Lung (tissue), 11 donors: ENCODE measurements at regions not wholly inside any gene's neighbourhood (a gene's known extent, or its start where the extent isn't known, plus 50 kb on each side); places are given as distances from the start of the nearest gene placed in this dataset.

Experiments used
- ATAC-seq: fragments of 200-7000 bp; cut with Tn5 transposase; one replicate; pipeline ENCODE4 v1.9.1; 2020; ENCODE audit warnings: moderate number of reproducible peaks; ENCODE audit not compliant: insufficient read depth, low FRiP score
- DNase-seq, 3 donors: peaks; one replicate each; pipeline ENCODE4 v3.0.0-alpha.2; 2013 to 2017
- H3K27ac ChIP-seq, 2 donors: one replicate each; pipeline ENCODE4 v1.5.1; 2013; ENCODE audit warnings: mild to moderate bottlenecking in 2 of 2, moderate library complexity in 2 of 2, control low read depth in 1 of 2, inconsistent platforms in 1 of 2, low read depth in 1 of 2, low read length in 1 of 2
- H3K27me3 ChIP-seq, 3 donors: one replicate each; pipeline ENCODE4 v1.5.1; 2013; ENCODE audit warnings: low read length in 2 of 3; ENCODE audit not compliant: control insufficient read depth in 3 of 3, insufficient read depth in 3 of 3
- H3K36me3 ChIP-seq, 4 donors: one replicate each; pipeline ENCODE4 v1.5.1; 2013; ENCODE audit warnings: low read length in 4 of 4, mild to moderate bottlenecking in 1 of 4, moderate library complexity in 1 of 4; ENCODE audit not compliant: control insufficient read depth in 4 of 4, insufficient read depth in 4 of 4
- H3K4me1 ChIP-seq, 5 donors: one replicate each; pipeline ENCODE4 v1.5.1; 2013; ENCODE audit warnings: low read length in 5 of 5, mild to moderate bottlenecking in 2 of 5, moderate library complexity in 1 of 5; ENCODE audit not compliant: control insufficient read depth in 5 of 5, insufficient read depth in 5 of 5
- H3K4me3 ChIP-seq: one replicate; pipeline ENCODE4 v1.5.1; 2013; ENCODE audit warnings: mild to moderate bottlenecking, control low read depth, moderate library complexity
- H3K9ac ChIP-seq, 2 donors: one replicate each; pipeline ENCODE4 v1.5.1; 2013; ENCODE audit warnings: low read length in 2 of 2, control low read depth in 1 of 2; ENCODE audit not compliant: insufficient read depth in 1 of 2
- H3K9me3 ChIP-seq, 4 donors: one replicate each; pipeline ENCODE4 v1.5.1; 2013; ENCODE audit warnings: low read length in 3 of 4, mild to moderate bottlenecking in 1 of 4, moderate library complexity in 1 of 4; ENCODE audit not compliant: control insufficient read depth in 4 of 4, insufficient read depth in 3 of 4
- WGBS, 2 donors: extraction: QIAGEN DNeasy Blood & Tissue Kit; methylation state at CpG; one replicate each; pipeline ENCODE4 v1.1.7; 2013; 5-methylcytosine and 5-hydroxymethylcytosine counted together
- TF ChIP-seq, protein P1 (sequence below): IDR thresholded peaks from 2 replicates; pipeline ENCODE4 v1.5.1; 2012; ENCODE audit warnings: mild to moderate bottlenecking; ENCODE audit errors: control extremely low read depth, extremely low read depth
- donor health status: control.
- donor health status: control.
- donor health status: Bipolar disorder and iron deficiency.
- donor health status: healthy.
- donor health status: DM: yes; HTN: yes; CAD: no.

- DNase-seq (no peak), ATAC-seq (no peak)
- no peaks in the 10 kb centered on the region for H3K4me1 ChIP-seq
- TF ChIP-seq, protein P1, sequence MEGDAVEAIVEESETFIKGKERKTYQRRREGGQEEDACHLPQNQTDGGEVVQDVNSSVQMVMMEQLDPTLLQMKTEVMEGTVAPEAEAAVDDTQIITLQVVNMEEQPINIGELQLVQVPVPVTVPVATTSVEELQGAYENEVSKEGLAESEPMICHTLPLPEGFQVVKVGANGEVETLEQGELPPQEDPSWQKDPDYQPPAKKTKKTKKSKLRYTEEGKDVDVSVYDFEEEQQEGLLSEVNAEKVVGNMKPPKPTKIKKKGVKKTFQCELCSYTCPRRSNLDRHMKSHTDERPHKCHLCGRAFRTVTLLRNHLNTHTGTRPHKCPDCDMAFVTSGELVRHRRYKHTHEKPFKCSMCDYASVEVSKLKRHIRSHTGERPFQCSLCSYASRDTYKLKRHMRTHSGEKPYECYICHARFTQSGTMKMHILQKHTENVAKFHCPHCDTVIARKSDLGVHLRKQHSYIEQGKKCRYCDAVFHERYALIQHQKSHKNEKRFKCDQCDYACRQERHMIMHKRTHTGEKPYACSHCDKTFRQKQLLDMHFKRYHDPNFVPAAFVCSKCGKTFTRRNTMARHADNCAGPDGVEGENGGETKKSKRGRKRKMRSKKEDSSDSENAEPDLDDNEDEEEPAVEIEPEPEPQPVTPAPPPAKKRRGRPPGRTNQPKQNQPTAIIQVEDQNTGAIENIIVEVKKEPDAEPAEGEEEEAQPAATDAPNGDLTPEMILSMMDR, result no peak
- no peak overlapping the region for H3K4me3 ChIP-seq
- peaks cover 0 to 2% (median 0%) of the 10 kb centered on the region in 4 donors for H3K9me3 ChIP-seq
- no peak overlapping the region for H3K27ac ChIP-seq
- H3K27me3 ChIP-seq, result no peaks in the 10 kb centered on the region
- WGBS, 2 donors, result 90 to 91% methylated on average over 4 of the region's 4 CpGs
- H3K9ac ChIP-seq, result no peak overlapping the region
- H3K36me3 ChIP-seq, result no peaks in the 10 kb centered on the region
Observed at GRCh38 chr9:17862629-17863028, 283.8 kb downstream of the SH3GL2 start.

GRCh38 chr9:17863213-17863883 lies 284.5 kb downstream of the SH3GL2 start:
- Histone ChIP-seq H3K36me3 (no peaks in the 10 kb centered on the region), H3K27ac (no peak overlapping the region), H3K27me3 (no peaks in the 10 kb centered on the region), H3K9me3 (peaks cover 0 to 2% (median 0%) of the 10 kb centered on the region in 4 donors), H3K9ac (no peak overlapping the region), H3K4me1 (no peaks in the 10 kb centered on the region), H3K4me3 (no peak overlapping the region)
- ATAC-seq (no peak), DNase-seq (no peak)
- 80 to 87% methylated on average over 4 of the region's 4 CpGs for WGBS, 2 donors
- TF ChIP-seq, protein P1, result no peak

- Histone ChIP-seq H3K9ac (no peak overlapping the region), H3K4me3 (no peak overlapping the region), H3K9me3 (peaks cover 0 to 2% (median 0%) of the 10 kb centered on the region in 4 donors), H3K27me3 (no peaks in the 10 kb centered on the region), H3K27ac (no peak overlapping the region), H3K36me3 (no peaks in the 10 kb centered on the region), H3K4me1 (no peaks in the 10 kb centered on the region)
- no peak for DNase-seq
- TF ChIP-seq, protein P1, result no peak
- ATAC-seq, result no peak
Observed at GRCh38 chr9:17863924-17864323, 285.1 kb downstream of the SH3GL2 start.

- Histone ChIP-seq H3K4me1 (no peaks in the 10 kb centered on the region), H3K9me3 (peaks cover 0 to 2% (median 0%) of the 10 kb centered on the region in 4 donors), H3K27me3 (no peaks in the 10 kb centered on the region), H3K9ac (no peak overlapping the region), H3K4me3 (no peak overlapping the region), H3K27ac (no peak overlapping the region), H3K36me3 (no peaks in the 10 kb centered on the region)
- no peak for ATAC-seq
- no peak for DNase-seq
- 95 to 97% methylated on average over 1 of the region's 1 CpG for WGBS, 2 donors
- TF ChIP-seq, protein P1, result no peak
Observed at GRCh38 chr9:17864951-17865350, 286.1 kb downstream of the SH3GL2 start.
